ENCODE measurements at regions not wholly inside any gene's neighbourhood (a gene's known extent, or its start where the extent isn't known, plus 50 kb on each side); places are given as distances from the start of the nearest gene placed in this dataset.

- peaks cover 0 to 16% (median 0%) of the 10 kb centered on the region in 12 donors for H3K9me3 ChIP-seq
- no peaks in the 10 kb centered on the region for H3K27me3 ChIP-seq
- whole genome bisulfite sequencing, 4 donors = 91 to 95% (median 92%) methylated on average over 6 to 8 of the region's 8 CpGs
- no peak overlapping the region for H3K4me3 ChIP-seq
- H3K36me3 ChIP-seq = no peaks in the 10 kb centered on the region
- TF ChIP-seq POLR2A (IDR thresholded peaks at IDR 0.05) = no peak
- no peak for TF ChIP-seq CTCF (IDR thresholded peaks at IDR 0.05)
- no peak for DNase-seq
- ATAC-seq = no peak
- H3K27ac ChIP-seq = no peak overlapping the region
- peaks cover 0 to 13% (median 0%) of the 10 kb centered on the region in 12 donors for H3K4me1 ChIP-seq
- intact Hi-C loops (cut with DNase I) = no loop called here
Observed at GRCh38 chr6:170000071-170000843, 248.8 kb downstream of the ERMARD start.

GRCh38 chr6:169999367-169999766 is 247.9 kb downstream of the ERMARD start:
- intact Hi-C loops (cut with DNase I) = no loop called here
- DNase-seq (no peak), ATAC-seq (no peak)
- 61 to 74% (median 64%) methylated on average over 7 of the region's 7 CpGs for WGBS, 4 donors
- Histone ChIP-seq H3K36me3 (no peaks in the 10 kb centered on the region), H3K27me3 (no peaks in the 10 kb centered on the region), H3K27ac (no peak overlapping the region), H3K4me1 (peaks cover 0 to 13% (median 0%) of the 10 kb centered on the region in 12 donors), H3K9me3 (peaks cover 0 to 10% (median 0%) of the 10 kb centered on the region in 12 donors), H3K4me3 (no peak overlapping the region)
- no peak for TF ChIP-seq POLR2A (IDR thresholded peaks at IDR 0.05)

- H3K27ac ChIP-seq = no peak overlapping the region
- peak in 1 of 5 donors; percentile 19 for DNase-seq
- intact Hi-C loops (cut with DNase I) = no loop called here
- no peak for ATAC-seq
- no peaks in the 10 kb centered on the region for H3K27me3 ChIP-seq
- TF ChIP-seq CTCF (IDR thresholded peaks at IDR 0.05) = no peak
- TF ChIP-seq POLR2A (IDR thresholded peaks at IDR 0.05) = no peak
- no peak overlapping the region for H3K4me3 ChIP-seq
- 75 to 94% (median 80%) methylated on average over 7 of the region's 7 CpGs for WGBS, 4 donors
- peaks cover 0 to 9% (median 0%) of the 10 kb centered on the region in 12 donors for H3K9me3 ChIP-seq
- H3K36me3 ChIP-seq = no peaks in the 10 kb centered on the region
- H3K4me1 ChIP-seq = peaks cover 0 to 13% (median 0%) of the 10 kb centered on the region in 12 donors
Observed at GRCh38 chr6:169998457-169998856, 247.0 kb downstream of the ERMARD start.

DNA sequence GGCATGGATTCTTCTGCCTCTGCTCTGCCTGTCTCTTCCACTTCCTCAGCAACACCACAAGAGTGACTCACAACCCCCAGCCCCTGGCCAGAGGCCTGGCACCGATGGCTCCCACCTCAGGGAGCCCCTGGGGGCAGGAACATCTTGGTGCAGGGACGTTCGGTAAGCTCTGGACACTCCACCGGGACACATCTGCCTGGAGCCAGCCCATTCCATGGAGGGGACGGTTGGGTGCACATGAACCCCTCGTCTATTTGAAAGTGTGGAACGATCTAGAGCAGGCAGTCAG is 246.5 kb downstream of the ERMARD start:
- DNase-seq (peak in 1 of 5 donors; percentile 42), ATAC-seq (no peak)
- H3K4me1 ChIP-seq = peaks cover 0 to 14% (median 0%) of the 10 kb centered on the region in 12 donors
- intact Hi-C loops (cut with DNase I) = no loop called here
- H3K9me3 ChIP-seq = peaks cover 0 to 9% (median 0%) of the 10 kb centered on the region in 12 donors
- 84 to 88% (median 85%) methylated on average over 7 of the region's 7 CpGs for WGBS, 4 donors
- no peaks in the 10 kb centered on the region for H3K36me3 ChIP-seq
- H3K27ac ChIP-seq = no peak overlapping the region
- TF ChIP-seq POLR2A (IDR thresholded peaks at IDR 0.05) (no peak), CTCF (IDR thresholded peaks at IDR 0.05) (no peak)
- no peaks in the 10 kb centered on the region for H3K27me3 ChIP-seq
- no peak overlapping the region for H3K4me3 ChIP-seq
